ENCODE measurements at regions not wholly inside any gene's neighbourhood (a gene's known extent, or its start where the extent isn't known, plus 50 kb on each side); places are given as distances from the start of the nearest gene placed in this dataset.

GRCh38 chr1:221812088-221812752 is 70.3 kb upstream of the DUSP10 start:
- ATAC-seq (no peak), DNase-seq (no peak)
- Histone ChIP-seq H3K36me3 (no peaks in the 10 kb centered on the region), H3K27ac (no peak overlapping the region), H3K4me1 (no peaks in the 10 kb centered on the region), H3K9me3 (no peaks in the 10 kb centered on the region), H3K4me3 (no peak overlapping the region), H3K27me3 (no peaks in the 10 kb centered on the region)
- intact Hi-C loops (cut with DNase I; ENCODE audit: low total_unique reads) (no loop called here), in situ Hi-C loops (cut with MboI; ENCODE audit: low sequenced_read_pairs in 4 of 4) (no loop called here)
- TF ChIP-seq CTCF (IDR thresholded peaks at IDR 0.05 in 4 of 5, conservative IDR thresholded peaks at IDR 0.05 in 1 of 5), result no peak
- TF ChIP-seq POLR2A (IDR thresholded peaks at IDR 0.05), result no peak

GRCh38 chr1:221810406-221810805 is 68.5 kb upstream of the DUSP10 start:
- no peak overlapping the region for H3K27ac ChIP-seq
- no peaks in the 10 kb centered on the region for H3K27me3 ChIP-seq
- H3K36me3 ChIP-seq, result no peaks in the 10 kb centered on the region
- no peak for DNase-seq
- no peak for ATAC-seq
- H3K4me3 ChIP-seq, result no peak overlapping the region
- H3K4me1 ChIP-seq, result no peaks in the 10 kb centered on the region
- in situ Hi-C loops (cut with MboI; ENCODE audit: low sequenced_read_pairs in 4 of 4) (no loop called here), intact Hi-C loops (cut with DNase I; ENCODE audit: low total_unique reads) (no loop called here)
- no peak for TF ChIP-seq CTCF (IDR thresholded peaks at IDR 0.05 in 4 of 5, conservative IDR thresholded peaks at IDR 0.05 in 1 of 5)
- TF ChIP-seq POLR2A (IDR thresholded peaks at IDR 0.05), result no peak
- H3K9me3 ChIP-seq, result no peaks in the 10 kb centered on the region

- no peak overlapping the region for H3K27ac ChIP-seq
- in situ Hi-C loops (cut with MboI; ENCODE audit: low sequenced_read_pairs in 4 of 4), result no loop called here
These were observed 67.5 kb upstream of the DUSP10 start for GRCh38 chr1:221809091-221810029.

GRCh38 chr1:221806984-221807383 is 65.1 kb upstream of the DUSP10 start:
- intact Hi-C loops (cut with DNase I; ENCODE audit: low total_unique reads) (no loop called here), in situ Hi-C loops (cut with MboI; ENCODE audit: low sequenced_read_pairs in 4 of 4) (no loop called here)
- DNase-seq (no peak), ATAC-seq (no peak)
- H3K27ac ChIP-seq, result no peak overlapping the region
- H3K4me1 ChIP-seq, result no peaks in the 10 kb centered on the region
- H3K9me3 ChIP-seq, result no peaks in the 10 kb centered on the region
- no peaks in the 10 kb centered on the region for H3K36me3 ChIP-seq
- no peak overlapping the region for H3K4me3 ChIP-seq
- TF ChIP-seq CTCF (IDR thresholded peaks at IDR 0.05 in 4 of 5, conservative IDR thresholded peaks at IDR 0.05 in 1 of 5), result no peak
- no peak for TF ChIP-seq POLR2A (IDR thresholded peaks at IDR 0.05)
- H3K27me3 ChIP-seq, result no peaks in the 10 kb centered on the region

More at GRCh38 chr1:221809091-221810029, 67.5 kb upstream of the DUSP10 start:
- Histone ChIP-seq H3K9me3 (no peaks in the 10 kb centered on the region), H3K4me1 (no peaks in the 10 kb centered on the region), H3K36me3 (no peaks in the 10 kb centered on the region), H3K27me3 (no peaks in the 10 kb centered on the region), H3K4me3 (no peak overlapping the region)
- TF ChIP-seq POLR2A (IDR thresholded peaks at IDR 0.05) (no peak), CTCF (IDR thresholded peaks at IDR 0.05 in 4 of 5, conservative IDR thresholded peaks at IDR 0.05 in 1 of 5) (no peak)
- intact Hi-C loops (cut with DNase I; ENCODE audit: low total_unique reads), result no loop called here
- ATAC-seq (no peak), DNase-seq (no peak)
